GM13976 (cell line): ENCODE measurements at regions not wholly inside any gene's neighbourhood (a gene's known extent, or its start where the extent isn't known, plus 50 kb on each side); places are given as distances from the start of the nearest gene placed in this dataset.

Experiments used
- DNase-seq: peaks from one replicate; pipeline ENCODE4 v3.0.0; 2012; ENCODE audit warnings: low spot score
- in situ Hi-C: fragments of 300-500 bp; cut with MboI; formaldehyde crosslinking; loops from one replicate; pipeline ENCODE4 v1.12.0; 2022; ENCODE audit warnings: low sequenced_read_pairs, mixed read lengths, inconsistent platforms; ENCODE audit not compliant: unreplicated experiment
- TF ChIP-seq, protein P1 (sequence below): IDR thresholded peaks from 2 replicates; pipeline ENCODE4 v1.5.1; 2012; ENCODE audit warnings: borderline replicate concordance, mild to moderate bottlenecking; ENCODE audit not compliant: insufficient read depth; ENCODE audit errors: extremely low read depth, missing control alignments, control extremely low read depth

DNA sequence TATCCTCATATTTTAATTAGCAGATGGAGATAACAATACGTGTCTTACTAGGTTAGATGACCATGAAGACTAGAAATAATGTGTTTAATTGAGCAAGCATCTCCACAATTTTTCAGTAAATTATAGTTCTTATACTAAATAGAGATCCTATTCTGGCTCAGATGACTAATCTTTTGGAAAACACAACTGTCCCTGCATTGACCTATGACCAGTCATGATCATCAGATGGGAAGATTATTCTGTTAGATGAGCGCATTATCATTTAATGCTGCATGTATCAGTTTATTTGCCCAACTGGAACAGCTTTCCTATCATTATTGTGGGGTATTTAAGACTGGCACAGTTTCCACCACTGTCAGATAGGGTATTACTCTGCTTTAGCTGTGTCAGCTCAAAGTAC lies 185.5 kb downstream of the MOXD1 start:
- TF ChIP-seq, protein P1, sequence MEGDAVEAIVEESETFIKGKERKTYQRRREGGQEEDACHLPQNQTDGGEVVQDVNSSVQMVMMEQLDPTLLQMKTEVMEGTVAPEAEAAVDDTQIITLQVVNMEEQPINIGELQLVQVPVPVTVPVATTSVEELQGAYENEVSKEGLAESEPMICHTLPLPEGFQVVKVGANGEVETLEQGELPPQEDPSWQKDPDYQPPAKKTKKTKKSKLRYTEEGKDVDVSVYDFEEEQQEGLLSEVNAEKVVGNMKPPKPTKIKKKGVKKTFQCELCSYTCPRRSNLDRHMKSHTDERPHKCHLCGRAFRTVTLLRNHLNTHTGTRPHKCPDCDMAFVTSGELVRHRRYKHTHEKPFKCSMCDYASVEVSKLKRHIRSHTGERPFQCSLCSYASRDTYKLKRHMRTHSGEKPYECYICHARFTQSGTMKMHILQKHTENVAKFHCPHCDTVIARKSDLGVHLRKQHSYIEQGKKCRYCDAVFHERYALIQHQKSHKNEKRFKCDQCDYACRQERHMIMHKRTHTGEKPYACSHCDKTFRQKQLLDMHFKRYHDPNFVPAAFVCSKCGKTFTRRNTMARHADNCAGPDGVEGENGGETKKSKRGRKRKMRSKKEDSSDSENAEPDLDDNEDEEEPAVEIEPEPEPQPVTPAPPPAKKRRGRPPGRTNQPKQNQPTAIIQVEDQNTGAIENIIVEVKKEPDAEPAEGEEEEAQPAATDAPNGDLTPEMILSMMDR, result no peak
- in situ Hi-C loops, result loop anchor here (25.0 kb wide), 1 partner anchor 304 kb away; no protein-coding TSS in a partner anchor
- DNase-seq, result no peak

DNA sequence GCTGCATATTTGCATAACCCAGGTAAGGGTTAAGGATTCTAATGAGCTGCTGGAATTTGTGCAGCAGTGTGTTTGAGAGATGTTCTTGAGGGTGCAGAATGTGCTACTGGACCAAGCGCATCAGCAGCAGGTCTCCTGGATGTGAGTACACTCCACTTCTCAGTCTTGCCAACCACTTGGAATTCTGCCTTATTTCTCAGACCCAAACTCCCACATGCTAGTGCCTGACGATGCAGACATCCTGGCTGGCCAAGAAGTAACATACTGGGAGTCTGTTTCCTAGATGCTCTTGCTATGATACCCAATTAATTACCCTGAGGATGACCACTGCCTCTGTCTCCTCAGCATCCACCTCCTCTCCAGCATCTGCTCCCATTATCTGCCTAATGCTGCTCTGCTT lies 186.6 kb downstream of the MOXD1 start:
- TF ChIP-seq, protein P1, result no peak
- in situ Hi-C loops, result loop anchor here (25.0 kb wide), 1 partner anchor 302 kb away; no protein-coding TSS in a partner anchor
- no peak for DNase-seq

- TF ChIP-seq, protein P1, result no peak
- in situ Hi-C loops, result loop anchor here (25.0 kb wide), 1 partner anchor 301 kb away; no protein-coding TSS in a partner anchor
- no peak for DNase-seq
These were observed 187.5 kb downstream of the MOXD1 start for GRCh38 chr6:132213732-132214131.

- in situ Hi-C loops, result loop anchor here (25.0 kb wide), 1 partner anchor 301 kb away; no protein-coding TSS in a partner anchor
- DNase-seq, result no peak
- TF ChIP-seq, protein P1, result no peak
These were observed 188.1 kb downstream of the MOXD1 start for GRCh38 chr6:132213191-132213590.

GRCh38 chr6:132210886-132211563 lies 190.2 kb downstream of the MOXD1 start:
- TF ChIP-seq, protein P1, result no peak
- DNase-seq, result no peak
- in situ Hi-C loops, result loop anchor here (25.0 kb wide), 1 partner anchor 299 kb away; no protein-coding TSS in a partner anchor

GRCh38 chr6:132209351-132209750 lies 191.9 kb downstream of the MOXD1 start:
- DNase-seq, result no peak
- in situ Hi-C loops, result loop anchor here (25.0 kb wide), 1 partner anchor 297 kb away; no protein-coding TSS in a partner anchor
- TF ChIP-seq, protein P1, result no peak
